WTC11 (cell line): ENCODE measurements at regions not wholly inside any gene's neighbourhood (a gene's known extent, or its start where the extent isn't known, plus 50 kb on each side); places are given as distances from the start of the nearest gene placed in this dataset.

Experiments used
- ATAC-seq: fragments of 200-7000 bp; cut with Tn5 transposase; 2 replicates; pipeline ENCODE4 v1.10.0; 2021; ENCODE audit warnings: mild to moderate bottlenecking, moderate library complexity
- CTCF ChIA-PET: fragments of 300-600 bp; sonication (Branson Sonifier 250); formaldehyde crosslinking; loops from one replicate; lab custom pipeline; 2021; ENCODE audit warnings: antibody characterized with exemption; lab: Charles Lee
- POLR2A ChIA-PET: fragments of 350-600 bp; sonication (Branson Sonifier 250); formaldehyde crosslinking; loops from one replicate; lab custom pipeline; 2021; ENCODE audit warnings: antibody characterized with exemption; lab: Charles Lee
- DNase-seq: peaks from one replicate; pipeline ENCODE4 v3.0.0; 2021; ENCODE audit warnings: low spot score
- H3K27ac Mint-ChIP-seq: 2 replicates; pipeline ENCODE4 v1.8.0; 2021; ENCODE audit warnings: mixed read lengths
- H3K27me3 Mint-ChIP-seq: 2 replicates; pipeline ENCODE4 v1.8.0; 2021; ENCODE audit warnings: low read depth, mild to moderate bottlenecking, moderate library complexity, mixed read lengths
- H3K36me3 Mint-ChIP-seq: 2 replicates; pipeline ENCODE4 v1.8.0; 2021; ENCODE audit warnings: mixed read lengths
- H3K4me1 Mint-ChIP-seq: 2 replicates; pipeline ENCODE4 v1.8.0; 2022; ENCODE audit warnings: mixed read lengths
- H3K4me3 Mint-ChIP-seq: 2 replicates; pipeline ENCODE4 v1.8.0; 2021; ENCODE audit warnings: mild to moderate bottlenecking, moderate library complexity, mixed read lengths
- H3K9me3 Mint-ChIP-seq: 2 replicates; pipeline ENCODE4 v1.8.0; 2021; ENCODE audit warnings: mixed read lengths
- ATF3 ChIP-seq: sonication (generic); formaldehyde crosslinking; conservative IDR thresholded peaks from 2 replicates; pipeline ENCODE4 v1.8.1; 2022; ENCODE audit warnings: mild to moderate bottlenecking, missing genetic modification reagents
- E2F5 ChIP-seq: sonication (generic); formaldehyde crosslinking; IDR thresholded peaks from 2 replicates; pipeline ENCODE4 v1.8.1; 2022; ENCODE audit warnings: mild to moderate bottlenecking, moderate library complexity, missing genetic modification reagents
- ESRRA ChIP-seq: sonication (generic); formaldehyde crosslinking; IDR thresholded peaks from 2 replicates; pipeline ENCODE4 v1.8.1; 2022; ENCODE audit warnings: mild to moderate bottlenecking, missing genetic modification reagents, borderline replicate concordance
- ETV6 ChIP-seq: sonication (generic); formaldehyde crosslinking; IDR thresholded peaks from 2 replicates; pipeline ENCODE4 v1.8.1; 2022; ENCODE audit warnings: mild to moderate bottlenecking, missing genetic modification reagents
- FOXJ3 ChIP-seq: sonication (generic); formaldehyde crosslinking; IDR thresholded peaks from 2 replicates; pipeline ENCODE4 v1.9.0; 2021; ENCODE audit warnings: missing genetic modification reagents, mild to moderate bottlenecking, borderline replicate concordance
- FOXK1 ChIP-seq: sonication (generic); formaldehyde crosslinking; IDR thresholded peaks from 2 replicates; pipeline ENCODE4 v1.8.0; 2022; ENCODE audit warnings: mild to moderate bottlenecking, moderate library complexity, missing genetic modification reagents
- FOXP1 ChIP-seq: sonication (generic); formaldehyde crosslinking; IDR thresholded peaks from 2 replicates; pipeline ENCODE4 v1.8.0; 2022; ENCODE audit warnings: missing genetic modification reagents, mild to moderate bottlenecking, moderate library complexity, borderline replicate concordance
- GTF2I ChIP-seq: fragments of 250-450 bp; sonication (Bioruptor Pico); conservative IDR thresholded peaks from 2 replicates; pipeline ENCODE4 v1.4.0; 2021; ENCODE audit warnings: mild to moderate bottlenecking
- MXD4 ChIP-seq: fragments of 250-450 bp; sonication (Bioruptor Pico); IDR thresholded peaks from 2 replicates; pipeline ENCODE4 v1.8.0; 2021; ENCODE audit warnings: mild to moderate bottlenecking, moderate library complexity, borderline replicate concordance
- NFATC4 ChIP-seq: fragments of 250-450 bp; sonication (Bioruptor Pico); IDR thresholded peaks from 2 replicates; pipeline ENCODE4 v1.9.0; 2021; ENCODE audit warnings: mild to moderate bottlenecking
- NFYB ChIP-seq: sonication (generic); formaldehyde crosslinking; conservative IDR thresholded peaks from 2 replicates; pipeline ENCODE4 v1.8.0; 2022; ENCODE audit warnings: low read depth, missing genetic modification reagents
- NR1H2 ChIP-seq: sonication (generic); formaldehyde crosslinking; IDR thresholded peaks from 2 replicates; pipeline ENCODE4 v1.9.0; 2021; ENCODE audit warnings: mild to moderate bottlenecking, moderate library complexity, missing genetic modification reagents
- PRDM15 ChIP-seq: sonication (generic); formaldehyde crosslinking; IDR thresholded peaks from 2 replicates; pipeline ENCODE4 v1.8.0; 2022; ENCODE audit warnings: missing genetic modification reagents
- SMAD3 ChIP-seq: sonication (generic); formaldehyde crosslinking; IDR thresholded peaks from 2 replicates; pipeline ENCODE4 v1.8.0; 2022; ENCODE audit warnings: missing genetic modification reagents, mild to moderate bottlenecking, borderline replicate concordance
- SP1 ChIP-seq: sonication (generic); formaldehyde crosslinking; conservative IDR thresholded peaks from 2 replicates; pipeline ENCODE4 v1.8.1; 2022; ENCODE audit warnings: missing genetic modification reagents
- TEAD4 ChIP-seq: sonication (generic); formaldehyde crosslinking; IDR thresholded peaks from 2 replicates; pipeline ENCODE4 v1.8.0; 2022; ENCODE audit warnings: mild to moderate bottlenecking, missing genetic modification reagents
- TP53 ChIP-seq: sonication (generic); formaldehyde crosslinking; IDR thresholded peaks from 2 replicates; pipeline ENCODE4 v1.8.1; 2023; ENCODE audit warnings: mild to moderate bottlenecking, missing genetic modification reagents
- ZBTB21 ChIP-seq: sonication (generic); formaldehyde crosslinking; IDR thresholded peaks from 2 replicates; pipeline ENCODE4 v1.8.1; 2023; ENCODE audit warnings: mild to moderate bottlenecking, missing genetic modification reagents, borderline replicate concordance
- ZNF423 ChIP-seq: fragments of 250-450 bp; sonication (Bioruptor Pico); IDR thresholded peaks from 2 replicates; pipeline ENCODE4 v2.1.2; 2022; ENCODE audit warnings: mild to moderate bottlenecking, moderate library complexity
- TF ChIP-seq, protein P1 (sequence below): fragments of 250-450 bp; sonication (Bioruptor Pico); IDR thresholded peaks from 2 replicates; pipeline ENCODE4 v1.8.0; 2021; ENCODE audit warnings: mild to moderate bottlenecking

GRCh38 chr7:25861164-25861496, 290.9 kb upstream of the NFE2L3 start:
- ChIA-PET POLR2A (no interaction called here), CTCF (interaction anchor here (1.8 kb wide), 1 partner anchor 9 kb away, joined by 14 read pairs; no protein-coding TSS in a partner anchor)
- no peak overlapping the region for H3K4me3 Mint-ChIP-seq

DNA sequence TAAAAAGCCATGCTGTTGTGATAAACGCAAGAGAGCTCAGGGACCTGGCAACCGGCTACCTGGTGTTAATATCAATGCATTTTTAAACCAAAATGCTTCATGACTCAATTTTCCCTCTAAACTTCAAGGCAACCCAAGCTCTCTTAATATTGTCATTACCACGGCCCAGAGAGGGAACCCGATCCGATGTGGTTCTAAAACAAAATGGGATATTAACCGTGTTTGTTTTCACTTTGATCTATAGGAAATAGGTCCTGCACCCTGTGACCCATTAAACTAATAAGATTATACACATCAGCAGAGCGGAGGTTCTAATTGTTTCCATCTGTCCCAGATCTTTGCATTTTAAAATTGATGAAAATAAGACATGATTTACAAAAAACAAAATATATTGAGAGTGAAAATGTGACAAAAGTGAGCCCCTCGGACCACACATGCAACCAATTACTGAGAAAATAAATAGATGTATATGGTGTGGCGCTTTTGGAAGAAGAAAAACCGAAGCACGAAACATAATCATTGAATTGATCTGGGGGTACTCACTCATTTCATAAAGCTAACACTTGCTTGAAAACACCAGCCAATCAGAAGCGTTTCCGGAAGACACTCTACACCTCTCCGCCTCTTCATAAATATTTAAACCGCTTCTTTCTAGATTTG, 290.3 kb upstream of the NFE2L3 start:
- Mint-ChIP-seq H3K9me3 (no peaks in the 10 kb centered on the region), H3K36me3 (no peaks in the 10 kb centered on the region), H3K27me3 (peaks cover 22% of the 10 kb centered on the region), H3K4me3 (peak overlapping the region; percentile 32), H3K4me1 (peaks cover 61% of the 10 kb centered on the region), H3K27ac (no peak overlapping the region)
- TF ChIP-seq SMAD3 (CRISPR knock-in tag), result no peak
- TF ChIP-seq, protein P1, sequence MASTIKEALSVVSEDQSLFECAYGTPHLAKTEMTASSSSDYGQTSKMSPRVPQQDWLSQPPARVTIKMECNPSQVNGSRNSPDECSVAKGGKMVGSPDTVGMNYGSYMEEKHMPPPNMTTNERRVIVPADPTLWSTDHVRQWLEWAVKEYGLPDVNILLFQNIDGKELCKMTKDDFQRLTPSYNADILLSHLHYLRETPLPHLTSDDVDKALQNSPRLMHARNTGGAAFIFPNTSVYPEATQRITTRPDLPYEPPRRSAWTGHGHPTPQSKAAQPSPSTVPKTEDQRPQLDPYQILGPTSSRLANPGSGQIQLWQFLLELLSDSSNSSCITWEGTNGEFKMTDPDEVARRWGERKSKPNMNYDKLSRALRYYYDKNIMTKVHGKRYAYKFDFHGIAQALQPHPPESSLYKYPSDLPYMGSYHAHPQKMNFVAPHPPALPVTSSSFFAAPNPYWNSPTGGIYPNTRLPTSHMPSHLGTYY (CRISPR knock-in tag), result no peak
- no peak for TF ChIP-seq ZBTB21
- TF ChIP-seq FOXP1, result no peak
- TF ChIP-seq FOXK1 (CRISPR knock-in tag), result no peak
- DNase-seq (no peak), ATAC-seq (no peak)
- CTCF ChIA-PET, result interaction anchor here (0.6 to 1.8 kb wide), 11 partner anchors 10 to 1299 kb away, joined by 3 to 14 read pairs (median 3); a partner anchor contains a TSS
- POLR2A ChIA-PET, result interaction anchor here (1.0 kb wide), 1 partner anchor 290 kb away, joined by 3 read pairs; the partner anchor contains the start of gene NFE2L3

More at GRCh38 chr7:25861164-25861496, 290.9 kb upstream of the NFE2L3 start:
- Mint-ChIP-seq H3K36me3 (no peaks in the 10 kb centered on the region), H3K4me1 (peaks cover 60% of the 10 kb centered on the region), H3K27ac (no peak overlapping the region), H3K9me3 (no peaks in the 10 kb centered on the region), H3K27me3 (peaks cover 16% of the 10 kb centered on the region)
- DNase-seq, result no peak
- TF ChIP-seq ETV6 (CRISPR knock-in tag), result no peak
- TF ChIP-seq ESRRA, result no peak
- TF ChIP-seq ATF3 (CRISPR knock-in tag), result no peak
- no peak for TF ChIP-seq FOXJ3 (CRISPR knock-in tag)
- TF ChIP-seq TP53 (CRISPR knock-in tag), result no peak
- TF ChIP-seq NR1H2 (CRISPR knock-in tag), result no peak
- TF ChIP-seq, protein P1 (CRISPR knock-in tag), result no peak
- no peak for TF ChIP-seq NFYB (CRISPR knock-in tag)
- no peak for TF ChIP-seq NFATC4
- no peak for TF ChIP-seq ZNF423
- ATAC-seq, result no peak

- TF ChIP-seq PRDM15 (CRISPR knock-in tag) (peak; percentile 96), NR1H2 (CRISPR knock-in tag) (no peak), TEAD4 (CRISPR knock-in tag) (no peak), MXD4 (CRISPR knock-in tag) (no peak), ETV6 (CRISPR knock-in tag) (no peak), GTF2I (CRISPR knock-in tag) (peak; percentile 78; the same call in 1 of the 2 replicates), SP1 (peak; percentile 97), E2F5 (CRISPR knock-in tag) (peak; percentile 56; the same call in 1 of the 2 replicates), FOXP1 (peak; percentile 25; the same call in 1 of the 2 replicates), NFYB (CRISPR knock-in tag) (peak; percentile 55)
- Mint-ChIP-seq H3K4me1 (peaks cover 61% of the 10 kb centered on the region), H3K27ac (no peak overlapping the region), H3K4me3 (peak overlapping the region; percentile 32), H3K9me3 (no peaks in the 10 kb centered on the region), H3K27me3 (peaks cover 26% of the 10 kb centered on the region), H3K36me3 (no peaks in the 10 kb centered on the region)
- ChIA-PET CTCF (interaction anchor here (0.6 to 1.8 kb wide), 11 partner anchors 11 to 1299 kb away, joined by 3 to 14 read pairs (median 3); a partner anchor contains a TSS), POLR2A (interaction anchor here (1.0 kb wide), 1 partner anchor 290 kb away, joined by 3 read pairs; the partner anchor contains the start of gene NFE2L3)
- ATAC-seq (peak; percentile 90), DNase-seq (peak; percentile 100)
These were observed 289.6 kb upstream of the NFE2L3 start for GRCh38 chr7:25862261-25863004.
